Stomach (tissue), 4 donors: ENCODE measurements at regions not wholly inside any gene's neighbourhood (a gene's known extent, or its start where the extent isn't known, plus 50 kb on each side); places are given as distances from the start of the nearest gene placed in this dataset.
"Not testable (repeated sequence)": the region's sequence is repeated elsewhere in the genome, so short reads cannot be mapped to it uniquely, and the experiment has no call there.

ENCODE experiments used
- POLR2A ChIP-seq, 4 donors: fragments of 450-650 bp; IDR thresholded peaks; one replicate each; pipeline ENCODE4 v1.6.1; 2016; ENCODE audit warnings: antibody characterized with exemption in 4 of 4, control low read depth in 2 of 4, mild to moderate bottlenecking in 1 of 4, moderate library complexity in 1 of 4
- TF ChIP-seq, protein P1 (sequence below), 7 experiments: fragments of 450-650 bp in 4 of 7; fragments of 200-600 bp in 3 of 7; sonication (generic) in 3 of 7; IDR thresholded peaks; one replicate each; pipeline ENCODE4 v1.5.1; 2016 to 2019; ENCODE audit warnings: antibody characterized with exemption in 7 of 7, control low read depth in 2 of 7, mild to moderate bottlenecking in 1 of 7

DNA sequence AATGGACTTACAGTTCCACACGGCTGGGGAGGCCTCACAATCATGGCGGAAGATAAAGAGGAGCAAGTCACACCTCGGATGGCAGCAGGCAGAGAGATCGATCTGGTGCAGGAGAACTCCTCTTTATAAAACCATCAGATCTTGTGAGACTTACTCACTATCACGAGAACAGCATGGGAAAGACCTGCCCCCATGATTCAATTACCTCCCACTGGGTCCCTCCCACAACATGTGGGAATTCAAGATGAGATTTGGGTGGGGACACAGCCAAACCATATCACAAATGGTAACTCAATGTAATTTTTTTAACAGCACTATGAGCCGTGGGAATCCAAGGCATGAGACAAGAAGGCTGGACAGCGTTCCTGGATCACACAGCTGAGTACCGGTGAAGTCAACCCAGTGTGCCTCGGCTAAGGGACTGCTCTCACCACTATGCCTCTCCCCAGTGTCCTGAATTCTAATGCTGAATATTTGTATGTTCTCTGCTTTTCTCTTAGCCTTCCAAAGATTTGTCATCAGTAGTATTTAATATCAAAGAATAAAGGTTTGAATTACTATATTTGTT lies 84.3 kb downstream of the IRS2 start:
- not testable (repeated sequence) for TF ChIP-seq POLR2A (IDR thresholded peaks at IDR 0.05)
- TF ChIP-seq, protein P1, sequence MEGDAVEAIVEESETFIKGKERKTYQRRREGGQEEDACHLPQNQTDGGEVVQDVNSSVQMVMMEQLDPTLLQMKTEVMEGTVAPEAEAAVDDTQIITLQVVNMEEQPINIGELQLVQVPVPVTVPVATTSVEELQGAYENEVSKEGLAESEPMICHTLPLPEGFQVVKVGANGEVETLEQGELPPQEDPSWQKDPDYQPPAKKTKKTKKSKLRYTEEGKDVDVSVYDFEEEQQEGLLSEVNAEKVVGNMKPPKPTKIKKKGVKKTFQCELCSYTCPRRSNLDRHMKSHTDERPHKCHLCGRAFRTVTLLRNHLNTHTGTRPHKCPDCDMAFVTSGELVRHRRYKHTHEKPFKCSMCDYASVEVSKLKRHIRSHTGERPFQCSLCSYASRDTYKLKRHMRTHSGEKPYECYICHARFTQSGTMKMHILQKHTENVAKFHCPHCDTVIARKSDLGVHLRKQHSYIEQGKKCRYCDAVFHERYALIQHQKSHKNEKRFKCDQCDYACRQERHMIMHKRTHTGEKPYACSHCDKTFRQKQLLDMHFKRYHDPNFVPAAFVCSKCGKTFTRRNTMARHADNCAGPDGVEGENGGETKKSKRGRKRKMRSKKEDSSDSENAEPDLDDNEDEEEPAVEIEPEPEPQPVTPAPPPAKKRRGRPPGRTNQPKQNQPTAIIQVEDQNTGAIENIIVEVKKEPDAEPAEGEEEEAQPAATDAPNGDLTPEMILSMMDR (IDR thresholded peaks at IDR 0.05), result not testable (repeated sequence)
